Mesenchymal stem cell (in vitro differentiated cells and primary cell): ENCODE measurements at regions not wholly inside any gene's neighbourhood (a gene's known extent, or its start where the extent isn't known, plus 50 kb on each side); places are given as distances from the start of the nearest gene placed in this dataset.

Experiments
- DNase-seq: peaks from one replicate; pipeline ENCODE4 v3.0.0-alpha.2; 2013
- H2AFZ ChIP-seq: one replicate; pipeline ENCODE4 v1.6.1; 2013; ENCODE audit warnings: low read depth, mild to moderate bottlenecking, control low read depth, inconsistent platforms, low read length, moderate library complexity
- H2AK5ac ChIP-seq: 2 replicates; pipeline ENCODE4 v1.6.1; 2013; ENCODE audit warnings: low read length, moderate library complexity, mild to moderate bottlenecking, inconsistent platforms; ENCODE audit not compliant: severe bottlenecking
- H2BK120ac ChIP-seq: one replicate; pipeline ENCODE4 v1.6.1; 2013; ENCODE audit warnings: low read depth, mild to moderate bottlenecking, inconsistent platforms, low read length, moderate library complexity
- H2BK12ac ChIP-seq, 2 experiments: one replicate each; pipeline ENCODE4 v1.6.1; 2013; ENCODE audit warnings: inconsistent platforms in 2 of 2, low read length in 2 of 2, mild to moderate bottlenecking in 2 of 2, moderate library complexity in 2 of 2, control low read depth in 1 of 2
- H2BK15ac ChIP-seq: one replicate; pipeline ENCODE4 v1.6.1; 2013; ENCODE audit warnings: mild to moderate bottlenecking, low read depth, inconsistent platforms; ENCODE audit not compliant: poor library complexity, severe bottlenecking
- H2BK5ac ChIP-seq: 2 replicates; pipeline ENCODE4 v1.6.1; 2013; ENCODE audit warnings: low read depth, mild to moderate bottlenecking, low read length, control low read depth, inconsistent platforms; ENCODE audit not compliant: poor library complexity, severe bottlenecking
- H3K14ac ChIP-seq, 2 experiments: one replicate each; pipeline ENCODE4 v1.6.1; 2013; ENCODE audit warnings: inconsistent platforms in 2 of 2, low read length in 2 of 2, control low read depth in 1 of 2, mild to moderate bottlenecking in 1 of 2, moderate library complexity in 1 of 2
- H3K18ac ChIP-seq, 2 experiments: one replicate each; pipeline ENCODE4 v1.6.1; 2013; ENCODE audit warnings: inconsistent platforms in 2 of 2, low read length in 2 of 2, control low read depth in 1 of 2, low read depth in 1 of 2, mild to moderate bottlenecking in 1 of 2
- H3K23ac ChIP-seq, 2 experiments: one replicate each; pipeline ENCODE4 v1.6.1; 2013; ENCODE audit warnings: inconsistent platforms in 2 of 2, low read length in 2 of 2, mild to moderate bottlenecking in 2 of 2, moderate library complexity in 2 of 2, control low read depth in 1 of 2
- H3K27ac ChIP-seq: 2 replicates; pipeline ENCODE4 v1.5.1; 2013; ENCODE audit warnings: mild to moderate bottlenecking, moderate library complexity, low read length, control low read depth, inconsistent platforms; ENCODE audit not compliant: poor library complexity, severe bottlenecking
- H3K27me3 ChIP-seq, 2 experiments: 2 replicates each; pipeline versions ENCODE4 v1.6.1 to v1.7.0; 2013; ENCODE audit warnings: low read length in 2 of 2, mild to moderate bottlenecking in 2 of 2, moderate library complexity in 2 of 2, control low read depth in 1 of 2, inconsistent platforms in 1 of 2; ENCODE audit not compliant: control insufficient read depth in 1 of 2, insufficient read depth in 1 of 2
- H3K36me3 ChIP-seq, 2 experiments: 2 replicates each; pipeline versions ENCODE4 v1.6.1 to v1.7.0; 2013; ENCODE audit warnings: low read length in 2 of 2, control low read depth in 1 of 2, inconsistent platforms in 1 of 2, low read depth in 1 of 2, mild to moderate bottlenecking in 1 of 2; ENCODE audit not compliant: insufficient read depth in 2 of 2, control insufficient read depth in 1 of 2
- H3K4ac ChIP-seq, 2 experiments: one replicate each; pipeline ENCODE4 v1.6.1; 2013; ENCODE audit warnings: inconsistent platforms in 2 of 2, low read length in 2 of 2, mild to moderate bottlenecking in 2 of 2, moderate library complexity in 2 of 2, control low read depth in 1 of 2, low read depth in 1 of 2
- H3K4me1 ChIP-seq: 2 replicates; pipeline ENCODE4 v1.6.1; 2013; ENCODE audit warnings: low read depth, low read length, control low read depth; ENCODE audit not compliant: control insufficient read depth, insufficient read depth
- H3K4me2 ChIP-seq: 2 replicates; pipeline ENCODE4 v1.6.1; 2013; ENCODE audit warnings: low read length, mild to moderate bottlenecking, inconsistent platforms; ENCODE audit not compliant: poor library complexity, severe bottlenecking
- H3K4me3 ChIP-seq, 2 experiments: 2 replicates each; pipeline versions ENCODE4 v1.5.1 to v1.7.0; 2013; ENCODE audit warnings: low read length in 2 of 2, mild to moderate bottlenecking in 2 of 2, control low read depth in 1 of 2, low read depth in 1 of 2; ENCODE audit not compliant: insufficient read depth in 1 of 2
- H3K79me1 ChIP-seq: replicated peaks from 2 replicates; pipeline ENCODE4 v1.6.1; 2013; ENCODE audit warnings: mild to moderate bottlenecking, control low read depth, low read length, inconsistent platforms; ENCODE audit not compliant: poor library complexity, severe bottlenecking
- H3K9ac ChIP-seq: 2 replicates; pipeline ENCODE4 v1.7.0; 2013; ENCODE audit warnings: mild to moderate bottlenecking, low read length, moderate library complexity
- H3K9me3 ChIP-seq: 2 replicates; pipeline ENCODE4 v1.7.0; 2013; ENCODE audit warnings: mild to moderate bottlenecking, low read length; ENCODE audit not compliant: control insufficient read depth
- H4K8ac ChIP-seq: one replicate; pipeline ENCODE4 v1.6.1; 2013; ENCODE audit warnings: inconsistent platforms, mild to moderate bottlenecking, low read length, moderate library complexity
- H4K91ac ChIP-seq: one replicate; pipeline ENCODE4 v1.6.1; 2013; ENCODE audit warnings: mild to moderate bottlenecking, low read length, inconsistent platforms
- WGBS: methylation state at CpG from one replicate; pipeline ENCODE4 v1.1.7; 2013; ENCODE audit warnings: mixed read lengths; 5-methylcytosine and 5-hydroxymethylcytosine counted together

DNA sequence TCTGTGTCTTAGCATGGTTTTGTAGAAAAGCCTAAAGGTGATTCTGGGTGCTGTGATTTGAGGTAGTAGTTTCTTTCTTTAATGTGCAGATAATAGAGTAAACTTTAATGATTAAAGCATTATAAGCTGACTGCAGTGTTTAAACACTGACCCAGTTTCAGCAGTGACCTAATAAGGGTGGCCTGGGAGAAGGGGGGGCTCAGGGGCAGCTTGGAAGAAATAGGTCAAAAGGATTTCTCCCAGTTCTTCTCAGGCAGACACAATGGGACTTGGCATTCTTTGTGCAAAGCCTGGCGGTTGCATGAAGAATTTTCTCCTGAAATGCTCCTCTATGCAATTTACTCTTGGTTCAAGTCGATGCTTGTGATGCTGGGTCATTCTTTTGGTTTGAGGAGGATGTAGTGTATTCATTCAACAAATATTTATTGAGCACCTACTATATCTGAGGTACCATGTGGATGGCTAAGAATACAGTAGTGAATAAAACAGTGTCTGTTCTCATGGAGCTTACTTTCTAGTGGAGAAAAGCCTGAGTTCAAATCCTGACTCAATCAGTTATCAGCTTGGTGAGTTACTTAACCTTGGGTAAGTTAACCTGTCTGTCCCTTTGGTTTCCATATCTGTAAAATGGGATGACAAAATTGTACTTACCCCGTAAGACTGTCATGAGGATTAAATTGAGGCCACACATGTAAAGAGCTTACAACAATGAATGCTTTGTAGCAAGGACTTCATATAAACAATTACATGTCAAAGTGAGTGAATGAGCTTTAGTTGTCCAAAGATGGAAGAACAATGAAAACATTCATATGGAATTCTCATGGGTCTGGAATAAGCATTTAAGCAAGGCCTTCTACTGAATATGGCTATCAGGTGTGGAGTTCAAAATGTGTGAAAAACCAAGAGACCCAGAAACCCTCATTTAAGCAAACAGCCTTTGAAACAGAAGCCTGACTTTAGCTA, 210.2 kb downstream of the KCNRG start:
- no peak overlapping the region for H3K4me2 ChIP-seq

DNA sequence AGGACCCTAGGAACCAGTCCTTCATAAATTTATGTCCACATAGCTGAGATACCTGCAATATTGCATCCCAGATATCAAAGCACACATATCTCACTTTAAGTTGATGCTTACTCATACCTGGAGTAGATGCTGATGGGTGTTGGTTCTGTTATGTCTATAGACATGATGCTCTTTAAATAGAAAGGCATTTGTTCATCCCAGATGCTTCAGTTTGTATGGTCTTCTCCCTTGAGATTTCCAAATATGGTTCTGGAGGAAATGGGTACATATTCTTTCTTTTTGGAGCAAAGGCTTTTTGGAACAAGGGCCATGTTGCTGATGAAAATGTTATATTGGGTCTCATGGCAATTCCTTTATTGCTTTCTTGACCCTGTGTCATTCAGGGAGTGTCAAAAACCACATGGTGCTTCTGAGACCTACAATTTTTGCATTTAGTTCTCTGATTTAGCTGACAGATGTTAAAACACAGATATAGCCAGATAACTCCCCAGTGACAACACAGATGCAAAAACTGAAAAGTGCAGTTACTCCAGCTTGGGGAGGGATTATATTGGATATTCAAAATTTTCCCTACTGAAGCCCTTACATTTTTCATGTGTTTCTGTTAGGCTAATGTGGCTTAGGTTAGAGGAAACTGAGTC, 211.4 kb downstream of the KCNRG start:
- H2BK15ac ChIP-seq, result no peak overlapping the region
- no peaks in the 10 kb centered on the region for H3K79me1 ChIP-seq
- no peak overlapping the region for H3K18ac ChIP-seq
- no peaks in the 10 kb centered on the region for H3K36me3 ChIP-seq
- H2BK120ac ChIP-seq, result no peak overlapping the region
- H2AK5ac ChIP-seq, result no peak overlapping the region
- H3K23ac ChIP-seq, result no peak overlapping the region
- H3K4ac ChIP-seq, result no peak overlapping the region
- no peak overlapping the region for H3K27ac ChIP-seq
- H3K4me3 ChIP-seq, result no peak overlapping the region
- no peak overlapping the region for H2BK5ac ChIP-seq
- H2BK12ac ChIP-seq, result no peak overlapping the region
- H4K8ac ChIP-seq, result no peak overlapping the region
- no peak overlapping the region for H4K91ac ChIP-seq
- no peak overlapping the region for H2AFZ ChIP-seq
- H3K27me3 ChIP-seq, result no peaks in the 10 kb centered on the region
- no peak overlapping the region for H3K9ac ChIP-seq
- H3K4me2 ChIP-seq, result no peak overlapping the region
- peaks cover 2% of the 10 kb centered on the region for H3K4me1 ChIP-seq
- H3K14ac ChIP-seq, result no peak overlapping the region
- H3K9me3 ChIP-seq, result no peaks in the 10 kb centered on the region
- no peak for DNase-seq

More for the DNA sequence above, 210.2 kb downstream of the KCNRG start:
- no peak overlapping the region for H3K9ac ChIP-seq
- no peaks in the 10 kb centered on the region for H3K27me3 ChIP-seq
- H4K8ac ChIP-seq, result no peak overlapping the region
- H3K9me3 ChIP-seq, result no peaks in the 10 kb centered on the region
- 87% methylated on average over 2 of the region's 3 CpGs for WGBS
- no peak overlapping the region for H3K4me3 ChIP-seq
- H3K4me1 ChIP-seq, result peaks cover 2% of the 10 kb centered on the region
- H3K36me3 ChIP-seq, result no peaks in the 10 kb centered on the region
- H2AFZ ChIP-seq, result no peak overlapping the region
- H2BK15ac ChIP-seq, result no peak overlapping the region
- no peak overlapping the region for H3K23ac ChIP-seq
- no peak overlapping the region for H3K18ac ChIP-seq
- no peak for DNase-seq
- no peak overlapping the region for H2BK120ac ChIP-seq
- no peak overlapping the region for H3K14ac ChIP-seq
- no peaks in the 10 kb centered on the region for H3K79me1 ChIP-seq
- no peak overlapping the region for H3K4ac ChIP-seq
- H2BK12ac ChIP-seq, result no peak overlapping the region
- no peak overlapping the region for H3K27ac ChIP-seq
- no peak overlapping the region for H4K91ac ChIP-seq
- H2BK5ac ChIP-seq, result no peak overlapping the region
- H2AK5ac ChIP-seq, result no peak overlapping the region

DNA sequence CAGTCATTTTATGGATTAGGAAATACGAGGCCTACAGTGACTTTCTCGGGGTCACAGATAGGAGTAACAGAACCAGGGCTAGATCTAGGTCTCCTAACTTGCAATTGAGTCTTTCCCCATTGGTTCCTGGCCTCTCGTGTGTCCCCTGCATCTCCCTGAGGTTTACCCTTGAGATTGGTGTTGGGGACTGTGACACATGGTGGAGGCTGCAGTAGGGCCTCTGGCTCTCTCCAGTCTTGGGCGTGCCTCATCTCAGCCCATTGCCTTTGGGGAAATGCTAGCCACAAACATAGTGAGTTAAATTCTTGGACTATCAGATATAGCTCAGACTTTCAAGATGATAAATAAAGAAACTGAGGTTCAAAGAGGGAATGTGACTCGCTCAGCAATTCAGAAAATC, 212.1 kb downstream of the KCNRG start:
- H2BK15ac ChIP-seq, result no peak overlapping the region
- 95% methylated on average over 3 of the region's 5 CpGs for WGBS

DNA sequence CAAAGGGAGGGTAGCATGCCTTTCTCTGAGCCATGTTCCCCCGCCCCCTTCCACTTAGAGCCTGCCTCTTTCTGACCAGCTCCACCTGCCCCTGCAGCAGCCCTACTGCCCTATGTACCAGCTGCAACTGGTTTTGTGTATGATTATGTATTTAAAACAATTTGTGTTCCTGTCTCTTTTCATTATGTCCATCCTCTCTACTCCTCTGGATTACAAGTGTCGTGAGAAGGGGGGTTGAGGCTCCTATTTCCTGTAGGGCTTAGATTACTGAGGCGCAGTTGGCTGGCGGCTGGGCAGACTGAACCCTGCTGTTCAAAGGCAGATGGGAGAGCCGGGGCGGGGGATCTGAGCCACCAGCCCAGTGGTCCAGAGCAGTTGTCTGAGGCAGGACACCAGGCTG, 213.3 kb downstream of the KCNRG start:
- H3K4ac ChIP-seq, result no peak overlapping the region
- H2AFZ ChIP-seq, result no peak overlapping the region
- no peak overlapping the region for H3K4me3 ChIP-seq
- WGBS, result 92% methylated on average over 5 of the region's 6 CpGs
- no peak overlapping the region for H3K23ac ChIP-seq
- H2BK12ac ChIP-seq, result peak overlapping the region in 1 of 2 experiments; percentile 4
- H3K9me3 ChIP-seq, result no peaks in the 10 kb centered on the region
- no peaks in the 10 kb centered on the region for H3K27me3 ChIP-seq
- no peak overlapping the region for H3K9ac ChIP-seq
- H2AK5ac ChIP-seq, result no peak overlapping the region
- H3K27ac ChIP-seq, result no peak overlapping the region
- no peak overlapping the region for H4K91ac ChIP-seq
- no peak overlapping the region for H2BK120ac ChIP-seq
- no peak overlapping the region for H2BK15ac ChIP-seq
- no peak for DNase-seq
- no peaks in the 10 kb centered on the region for H3K79me1 ChIP-seq
- no peak overlapping the region for H2BK5ac ChIP-seq
- H4K8ac ChIP-seq, result no peak overlapping the region
- H3K18ac ChIP-seq, result no peak overlapping the region
- no peaks in the 10 kb centered on the region for H3K4me1 ChIP-seq
- no peak overlapping the region for H3K14ac ChIP-seq
- no peak overlapping the region for H3K4me2 ChIP-seq
- no peaks in the 10 kb centered on the region for H3K36me3 ChIP-seq

More for the DNA sequence above, 212.1 kb downstream of the KCNRG start:
- Histone ChIP-seq H2BK12ac (no peak overlapping the region), H3K79me1 (no peaks in the 10 kb centered on the region), H3K27me3 (no peaks in the 10 kb centered on the region), H3K23ac (no peak overlapping the region), H3K9me3 (no peaks in the 10 kb centered on the region), H3K14ac (no peak overlapping the region), H4K91ac (peak overlapping the region; percentile 35), H3K4me3 (no peak overlapping the region), H3K4ac (no peak overlapping the region), H3K27ac (no peak overlapping the region), H3K4me1 (peaks cover 2% of the 10 kb centered on the region), H2AFZ (no peak overlapping the region), H3K36me3 (no peaks in the 10 kb centered on the region), H4K8ac (peak overlapping the region; percentile 61), H3K4me2 (no peak overlapping the region), H2BK5ac (no peak overlapping the region), H3K18ac (no peak overlapping the region), H2BK120ac (no peak overlapping the region), H2AK5ac (no peak overlapping the region), H3K9ac (no peak overlapping the region)
- no peak for DNase-seq
